Body of pancreas (tissue), 4 donors: ENCODE measurements at regions not wholly inside any gene's neighbourhood (a gene's known extent, or its start where the extent isn't known, plus 50 kb on each side); places are given as distances from the start of the nearest gene placed in this dataset.
A peak's percentile ranks its signal among the peaks of the same experiment; 100 is the strongest.

Experiments
- ATAC-seq: fragments of 150-250 bp; one replicate; pipeline ENCODE4 v1.9.1; 2016
- DNase-seq, 4 donors: peaks; one replicate each; pipeline ENCODE4 v3.0.0-alpha.2; 2019
- H3K27ac ChIP-seq, 4 donors: fragments of 200-600 bp; sonication (generic); 1 replicate in 3 of 4; 2 replicates in 1 of 4; pipeline versions ENCODE4 v1.5.1 to v1.6.1; 2016 to 2019; ENCODE audit warnings: mild to moderate bottlenecking in 1 of 4, mixed read lengths in 1 of 4, moderate library complexity in 1 of 4
- H3K27me3 ChIP-seq, 2 donors: fragments of 200-600 bp; sonication (generic); one replicate each; pipeline ENCODE4 v1.6.0; 2016; ENCODE audit warnings: mild to moderate bottlenecking in 1 of 2
- H3K36me3 ChIP-seq, 2 donors: fragments of 200-600 bp; sonication (generic); replicated peaks in 1 of 2; 2 replicates each; pipeline ENCODE4 v1.5.1; 2016; ENCODE audit warnings: low read depth in 2 of 2; ENCODE audit not compliant: insufficient read depth in 1 of 2
- H3K4me1 ChIP-seq: fragments of 200-600 bp; sonication (generic); one replicate; pipeline ENCODE4 v1.6.0; 2016
- H3K4me3 ChIP-seq, 2 donors: fragments of 200-600 bp; sonication (generic); 1 replicate in 1 of 2; 2 replicates in 1 of 2; pipeline ENCODE4 v1.5.1; 2016 to 2019
- H3K9me3 ChIP-seq, 3 donors: fragments of 200-600 bp; sonication (generic); 1 replicate in 2 of 3; 2 replicates in 1 of 3; pipeline ENCODE4 v1.5.1; 2016
- POLR2A ChIP-seq, 3 donors: fragments of 450-650 bp; IDR thresholded peaks; one replicate each; pipeline ENCODE4 v1.6.1; 2016; ENCODE audit warnings: antibody characterized with exemption in 3 of 3, mild to moderate bottlenecking in 2 of 3
- WGBS, 2 donors: methylation state at CpG; one replicate each; pipeline ENCODE4 v1.1.5; 2017; 5-methylcytosine and 5-hydroxymethylcytosine counted together
- intact Hi-C: fragments of 100-400 bp; cut with DNase I; formaldehyde crosslinking; loops from one replicate; pipeline ENCODE4 v1.15.1; 2023
- TF ChIP-seq, protein P1 (sequence below), 7 experiments: fragments of 450-650 bp in 4 of 7; fragments of 200-600 bp in 3 of 7; sonication (generic) in 3 of 7; IDR thresholded peaks; one replicate each; pipeline ENCODE4 v1.5.1; 2016 to 2019; ENCODE audit warnings: antibody characterized with exemption in 7 of 7

- Histone ChIP-seq H3K9me3 (no peaks in the 10 kb centered on the region), H3K27ac (peak overlapping the region; percentile 82 to 94 (median 87)), H3K4me1 (peaks cover 97% of the 10 kb centered on the region), H3K27me3 (no peaks in the 10 kb centered on the region), H3K4me3 (no peak overlapping the region), H3K36me3 (no peaks in the 10 kb centered on the region)
- ATAC-seq (no peak), DNase-seq (no peak)
- WGBS, 2 donors, result 19 to 29% methylated on average over 4 of the region's 4 CpGs
- intact Hi-C loops, result no loop called here
- TF ChIP-seq POLR2A (IDR thresholded peaks at IDR 0.05), result no peak
- TF ChIP-seq, protein P1, sequence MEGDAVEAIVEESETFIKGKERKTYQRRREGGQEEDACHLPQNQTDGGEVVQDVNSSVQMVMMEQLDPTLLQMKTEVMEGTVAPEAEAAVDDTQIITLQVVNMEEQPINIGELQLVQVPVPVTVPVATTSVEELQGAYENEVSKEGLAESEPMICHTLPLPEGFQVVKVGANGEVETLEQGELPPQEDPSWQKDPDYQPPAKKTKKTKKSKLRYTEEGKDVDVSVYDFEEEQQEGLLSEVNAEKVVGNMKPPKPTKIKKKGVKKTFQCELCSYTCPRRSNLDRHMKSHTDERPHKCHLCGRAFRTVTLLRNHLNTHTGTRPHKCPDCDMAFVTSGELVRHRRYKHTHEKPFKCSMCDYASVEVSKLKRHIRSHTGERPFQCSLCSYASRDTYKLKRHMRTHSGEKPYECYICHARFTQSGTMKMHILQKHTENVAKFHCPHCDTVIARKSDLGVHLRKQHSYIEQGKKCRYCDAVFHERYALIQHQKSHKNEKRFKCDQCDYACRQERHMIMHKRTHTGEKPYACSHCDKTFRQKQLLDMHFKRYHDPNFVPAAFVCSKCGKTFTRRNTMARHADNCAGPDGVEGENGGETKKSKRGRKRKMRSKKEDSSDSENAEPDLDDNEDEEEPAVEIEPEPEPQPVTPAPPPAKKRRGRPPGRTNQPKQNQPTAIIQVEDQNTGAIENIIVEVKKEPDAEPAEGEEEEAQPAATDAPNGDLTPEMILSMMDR (IDR thresholded peaks at IDR 0.05), result no peak
These were observed 216.8 kb upstream of the CITED2 start for GRCh38 chr6:139591075-139591865.

GRCh38 chr6:139590206-139590605 is 215.8 kb upstream of the CITED2 start:
- H3K27ac ChIP-seq, result peak overlapping the region; percentile 82 to 94 (median 87)
- intact Hi-C loops, result no loop called here
- H3K27me3 ChIP-seq, result no peaks in the 10 kb centered on the region
- DNase-seq, result peak; percentile 89 to 94 (median 91)
- no peaks in the 10 kb centered on the region for H3K36me3 ChIP-seq
- H3K4me3 ChIP-seq, result no peak overlapping the region
- ATAC-seq, result peak; percentile 73
- no peaks in the 10 kb centered on the region for H3K9me3 ChIP-seq
- 3 to 7% methylated on average over 1 of the region's 1 CpG for WGBS, 2 donors
- TF ChIP-seq POLR2A (IDR thresholded peaks at IDR 0.05), result peak in 2 of 3 donors; percentile 65 to 74
- TF ChIP-seq, protein P1 (IDR thresholded peaks at IDR 0.05), result no peak
- peaks cover 92% of the 10 kb centered on the region for H3K4me1 ChIP-seq

GRCh38 chr6:139588734-139589593 is 214.5 kb upstream of the CITED2 start:
- DNase-seq (no peak), ATAC-seq (peak; percentile 15)
- intact Hi-C loops, result no loop called here
- WGBS, 2 donors, result 6 to 7% methylated on average over 4 of the region's 4 CpGs
- Histone ChIP-seq H3K9me3 (no peaks in the 10 kb centered on the region), H3K4me1 (peaks cover 80% of the 10 kb centered on the region), H3K36me3 (no peaks in the 10 kb centered on the region), H3K27ac (peak overlapping the region; percentile 82 to 94 (median 92)), H3K27me3 (no peaks in the 10 kb centered on the region), H3K4me3 (no peak overlapping the region)
- TF ChIP-seq, protein P1 (IDR thresholded peaks at IDR 0.05), result no peak
- TF ChIP-seq POLR2A (IDR thresholded peaks at IDR 0.05), result no peak

GRCh38 chr6:139588076-139588639 is 213.7 kb upstream of the CITED2 start:
- ATAC-seq (peak; percentile 83), DNase-seq (peak; percentile 81 to 94 (median 89))
- 8 to 13% methylated on average over 3 of the region's 3 CpGs for WGBS, 2 donors
- Histone ChIP-seq H3K4me1 (peaks cover 73% of the 10 kb centered on the region), H3K27me3 (no peaks in the 10 kb centered on the region), H3K4me3 (no peak overlapping the region), H3K27ac (peak overlapping the region; percentile 82 to 94 (median 92)), H3K36me3 (no peaks in the 10 kb centered on the region), H3K9me3 (no peaks in the 10 kb centered on the region)
- peak in 2 of 3 donors; percentile 52 to 53 for TF ChIP-seq POLR2A (IDR thresholded peaks at IDR 0.05)
- TF ChIP-seq, protein P1 (IDR thresholded peaks at IDR 0.05), result no peak
- intact Hi-C loops, result no loop called here
